GM20000 (cell line): ENCODE measurements at regions not wholly inside any gene's neighbourhood (a gene's known extent, or its start where the extent isn't known, plus 50 kb on each side); places are given as distances from the start of the nearest gene placed in this dataset.
A peak's percentile ranks its signal among the peaks of the same experiment; 100 is the strongest.

ENCODE experiments used
- DNase-seq: peaks from one replicate; pipeline ENCODE4 v3.0.0; 2012; ENCODE audit warnings: low spot score
- CTCF ChIP-seq: IDR thresholded peaks from 2 replicates; pipeline ENCODE4 v1.5.1; 2012; ENCODE audit warnings: mild to moderate bottlenecking, control low read depth; ENCODE audit errors: extremely low read depth, missing control alignments

- TF ChIP-seq CTCF, result no peak
- no peak for DNase-seq
Measured at GRCh38 chr3:115448851-115449250, 174.5 kb upstream of the GAP43 start.

GRCh38 chr3:115450036-115450435 is 173.3 kb upstream of the GAP43 start:
- TF ChIP-seq CTCF, result no peak
- no peak for DNase-seq

GRCh38 chr3:115464036-115464435 is 159.3 kb upstream of the GAP43 start:
- TF ChIP-seq CTCF, result no peak

GRCh38 chr3:115469649-115470048 is 153.7 kb upstream of the GAP43 start:
- DNase-seq, result peak; percentile 16

More at GRCh38 chr3:115464036-115464435, 159.3 kb upstream of the GAP43 start:
- DNase-seq, result no peak

GRCh38 chr3:115470254-115470653 is 153.1 kb upstream of the GAP43 start:
- no peak for DNase-seq
- no peak for TF ChIP-seq CTCF

More at GRCh38 chr3:115469649-115470048, 153.7 kb upstream of the GAP43 start:
- no peak for TF ChIP-seq CTCF

GRCh38 chr3:115475178-115476041 is 147.9 kb upstream of the GAP43 start:
- DNase-seq, result no peak

More at GRCh38 chr3:115475178-115476041, 147.9 kb upstream of the GAP43 start:
- no peak for TF ChIP-seq CTCF
